Activated naive CD8-positive, alpha-beta T cell (primary cell): ENCODE measurements at regions not wholly inside any gene's neighbourhood (a gene's known extent, or its start where the extent isn't known, plus 50 kb on each side); places are given as distances from the start of the nearest gene placed in this dataset.

Experiments
- H3K27ac Mint-ChIP-seq: one replicate; pipeline ENCODE4 v1.8.0; 2021; ENCODE audit warnings: mixed read lengths
- H3K27me3 Mint-ChIP-seq: one replicate; pipeline ENCODE4 v1.8.0; 2021; ENCODE audit warnings: mixed read lengths
- H3K36me3 Mint-ChIP-seq: one replicate; pipeline ENCODE4 v1.8.0; 2021; ENCODE audit warnings: mixed read lengths
- H3K4me1 Mint-ChIP-seq: one replicate; pipeline ENCODE4 v1.8.0; 2021; ENCODE audit warnings: low read depth, mixed read lengths
- H3K4me3 Mint-ChIP-seq: one replicate; pipeline ENCODE4 v1.8.0; 2021; ENCODE audit warnings: mild to moderate bottlenecking, mixed read lengths
- H3K9me3 Mint-ChIP-seq: one replicate; pipeline ENCODE4 v1.8.0; 2021; ENCODE audit warnings: low read depth, mixed read lengths

DNA sequence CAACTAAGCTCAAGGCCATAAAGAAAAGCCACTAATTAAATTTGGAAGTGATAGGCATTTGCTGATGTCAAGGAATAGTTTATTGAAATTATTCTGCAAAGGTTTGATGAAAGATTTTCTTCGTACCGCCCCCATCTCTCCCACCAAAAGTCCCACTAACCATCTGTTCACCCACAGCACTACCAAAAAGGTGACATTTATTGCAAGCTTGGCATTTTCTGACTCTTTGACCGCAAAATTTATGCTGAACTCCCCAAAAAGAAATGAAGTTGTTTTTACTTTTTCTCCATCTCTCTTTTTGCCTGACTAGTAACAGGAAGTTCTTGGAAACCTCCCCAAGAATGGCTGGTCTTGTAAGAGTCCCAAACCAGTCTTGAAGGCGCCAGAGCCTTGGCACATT lies 384.9 kb upstream of the SOX9 start:
- H3K4me3 Mint-ChIP-seq, result no peak overlapping the region
- H3K4me1 Mint-ChIP-seq, result no peaks in the 10 kb centered on the region
- H3K27me3 Mint-ChIP-seq, result no peaks in the 10 kb centered on the region
- H3K27ac Mint-ChIP-seq, result no peak overlapping the region
- H3K36me3 Mint-ChIP-seq, result no peaks in the 10 kb centered on the region
- no peaks in the 10 kb centered on the region for H3K9me3 Mint-ChIP-seq

DNA sequence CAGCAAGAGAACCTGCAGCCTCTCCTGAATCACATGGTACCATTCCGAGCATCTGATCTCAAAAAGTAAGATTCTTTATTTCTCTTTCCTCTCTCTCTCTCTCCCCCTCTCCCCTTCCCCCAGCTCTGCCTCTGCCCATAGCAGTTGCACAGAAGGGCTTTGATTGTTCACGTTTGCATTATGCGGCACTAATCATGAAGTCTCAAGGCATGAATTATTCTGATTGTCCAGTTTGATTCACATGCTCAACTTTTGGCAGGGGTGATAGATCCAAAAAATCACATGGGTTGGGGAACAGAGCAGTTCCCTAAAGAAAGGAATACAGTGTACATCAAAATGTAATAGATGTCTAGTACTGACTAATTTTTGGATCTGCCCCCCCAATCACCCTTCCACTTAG lies 380.0 kb upstream of the SOX9 start:
- H3K4me1 Mint-ChIP-seq, result no peaks in the 10 kb centered on the region
- no peak overlapping the region for H3K4me3 Mint-ChIP-seq
- no peaks in the 10 kb centered on the region for H3K36me3 Mint-ChIP-seq
- no peak overlapping the region for H3K27ac Mint-ChIP-seq
- no peaks in the 10 kb centered on the region for H3K27me3 Mint-ChIP-seq
- H3K9me3 Mint-ChIP-seq, result no peaks in the 10 kb centered on the region

DNA sequence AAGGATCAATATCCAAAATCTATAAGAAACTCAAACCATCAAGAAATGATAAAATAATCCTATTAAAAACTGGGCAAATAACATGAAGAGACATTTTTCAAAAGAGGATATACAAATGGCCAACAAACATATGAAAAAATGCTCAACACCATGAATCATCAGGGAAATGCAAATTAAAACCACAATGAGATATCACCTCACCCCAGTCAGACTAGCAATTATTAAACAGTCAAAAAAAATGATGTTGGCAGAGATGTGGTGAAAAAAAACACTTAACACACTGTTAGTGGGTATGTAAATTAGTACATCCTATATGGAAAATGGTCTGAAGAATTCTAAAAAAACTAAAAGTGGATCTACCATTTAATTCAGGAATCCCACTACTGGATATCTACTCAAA lies 379.0 kb upstream of the SOX9 start:
- no peaks in the 10 kb centered on the region for H3K27me3 Mint-ChIP-seq
- no peaks in the 10 kb centered on the region for H3K9me3 Mint-ChIP-seq
- H3K27ac Mint-ChIP-seq, result no peak overlapping the region
- H3K4me3 Mint-ChIP-seq, result no peak overlapping the region
- no peaks in the 10 kb centered on the region for H3K36me3 Mint-ChIP-seq
- H3K4me1 Mint-ChIP-seq, result no peaks in the 10 kb centered on the region

- Mint-ChIP-seq H3K4me1 (no peaks in the 10 kb centered on the region), H3K9me3 (no peaks in the 10 kb centered on the region), H3K27ac (no peak overlapping the region), H3K4me3 (no peak overlapping the region), H3K27me3 (peaks cover 2% of the 10 kb centered on the region), H3K36me3 (no peaks in the 10 kb centered on the region)
Measured at GRCh38 chr17:71748872-71749271, 371.9 kb upstream of the SOX9 start.

DNA sequence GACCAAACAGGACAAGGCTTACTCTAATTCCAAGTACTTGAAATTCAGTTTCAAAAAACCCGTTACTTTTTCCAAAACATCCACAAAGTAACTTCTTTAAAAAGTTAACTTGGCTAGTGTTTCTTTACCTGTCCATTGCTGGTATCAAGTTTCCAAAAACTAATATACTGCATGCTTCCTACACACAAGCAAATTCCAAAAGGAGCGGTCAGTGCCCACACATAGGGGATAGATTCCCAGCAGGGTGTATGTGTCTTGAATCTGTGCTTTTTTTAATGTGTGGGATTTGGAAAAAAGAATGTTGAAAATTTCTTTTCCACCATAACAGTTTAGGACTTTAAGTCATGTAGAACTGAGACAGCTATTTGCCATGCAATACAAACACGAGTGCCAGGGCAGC lies 367.8 kb upstream of the SOX9 start:
- H3K27ac Mint-ChIP-seq, result no peak overlapping the region
- no peaks in the 10 kb centered on the region for H3K36me3 Mint-ChIP-seq
- peaks cover 2% of the 10 kb centered on the region for H3K27me3 Mint-ChIP-seq
- H3K4me1 Mint-ChIP-seq, result no peaks in the 10 kb centered on the region
- peaks cover 7% of the 10 kb centered on the region for H3K9me3 Mint-ChIP-seq
- H3K4me3 Mint-ChIP-seq, result no peak overlapping the region

DNA sequence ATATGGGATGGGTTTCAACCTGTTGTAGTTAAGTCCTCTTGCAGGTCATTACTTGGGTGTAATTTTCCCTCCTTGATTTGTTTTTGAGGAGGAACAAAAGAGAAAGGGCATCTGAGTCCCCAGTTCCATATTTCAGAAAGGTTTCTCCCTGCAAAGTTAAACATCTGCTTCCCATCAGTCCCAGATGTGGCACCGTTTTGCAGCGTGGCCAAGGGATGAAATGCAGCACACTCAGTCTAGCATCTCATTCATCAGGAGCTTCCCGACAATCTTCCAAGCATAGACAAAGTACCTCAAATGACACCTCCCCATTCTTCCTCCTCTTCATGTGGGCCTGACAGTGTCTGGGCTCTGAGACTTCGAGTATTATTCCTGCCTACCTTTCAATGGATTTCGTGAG lies 363.7 kb upstream of the SOX9 start:
- Mint-ChIP-seq H3K4me1 (no peaks in the 10 kb centered on the region), H3K27me3 (peaks cover 2% of the 10 kb centered on the region), H3K27ac (no peak overlapping the region), H3K36me3 (no peaks in the 10 kb centered on the region), H3K4me3 (no peak overlapping the region), H3K9me3 (peaks cover 8% of the 10 kb centered on the region)

GRCh38 chr17:71757956-71758355 lies 362.9 kb upstream of the SOX9 start:
- no peaks in the 10 kb centered on the region for H3K36me3 Mint-ChIP-seq
- no peak overlapping the region for H3K27ac Mint-ChIP-seq
- H3K4me3 Mint-ChIP-seq, result no peak overlapping the region
- H3K27me3 Mint-ChIP-seq, result no peaks in the 10 kb centered on the region
- peaks cover 16% of the 10 kb centered on the region for H3K9me3 Mint-ChIP-seq
- H3K4me1 Mint-ChIP-seq, result no peaks in the 10 kb centered on the region

DNA sequence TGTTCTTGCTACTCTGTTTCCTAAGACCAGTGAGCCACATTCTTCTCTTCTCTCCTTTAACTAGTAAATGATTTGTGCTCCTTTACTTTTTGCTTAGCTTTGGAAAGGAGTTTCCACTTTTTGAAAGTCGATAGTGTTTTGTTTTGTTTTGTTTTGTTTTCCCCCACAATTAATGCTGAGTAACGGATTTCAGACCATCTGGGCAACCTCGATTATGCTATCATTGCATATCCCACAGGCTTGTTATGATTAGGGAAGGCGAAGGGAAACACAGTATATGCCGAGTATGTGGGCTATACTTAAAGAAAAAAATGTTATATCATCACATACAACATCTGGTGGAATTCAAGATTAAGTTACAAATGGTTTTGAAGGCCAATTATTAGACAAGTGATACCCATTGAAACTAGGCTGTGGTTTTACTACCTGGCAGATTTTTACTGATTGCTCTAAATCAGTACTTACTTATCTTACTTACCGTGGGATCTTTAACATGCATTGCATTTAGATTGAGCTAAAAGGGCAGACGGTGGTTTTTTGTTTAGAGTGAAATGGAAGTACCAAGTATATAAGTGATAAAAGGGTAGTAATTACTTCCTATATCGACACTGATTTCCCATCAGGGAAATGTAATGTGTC lies 361.3 kb upstream of the SOX9 start:
- Mint-ChIP-seq H3K36me3 (no peaks in the 10 kb centered on the region), H3K4me3 (no peak overlapping the region), H3K9me3 (peaks cover 16% of the 10 kb centered on the region), H3K27me3 (no peaks in the 10 kb centered on the region), H3K4me1 (no peaks in the 10 kb centered on the region), H3K27ac (no peak overlapping the region)

DNA sequence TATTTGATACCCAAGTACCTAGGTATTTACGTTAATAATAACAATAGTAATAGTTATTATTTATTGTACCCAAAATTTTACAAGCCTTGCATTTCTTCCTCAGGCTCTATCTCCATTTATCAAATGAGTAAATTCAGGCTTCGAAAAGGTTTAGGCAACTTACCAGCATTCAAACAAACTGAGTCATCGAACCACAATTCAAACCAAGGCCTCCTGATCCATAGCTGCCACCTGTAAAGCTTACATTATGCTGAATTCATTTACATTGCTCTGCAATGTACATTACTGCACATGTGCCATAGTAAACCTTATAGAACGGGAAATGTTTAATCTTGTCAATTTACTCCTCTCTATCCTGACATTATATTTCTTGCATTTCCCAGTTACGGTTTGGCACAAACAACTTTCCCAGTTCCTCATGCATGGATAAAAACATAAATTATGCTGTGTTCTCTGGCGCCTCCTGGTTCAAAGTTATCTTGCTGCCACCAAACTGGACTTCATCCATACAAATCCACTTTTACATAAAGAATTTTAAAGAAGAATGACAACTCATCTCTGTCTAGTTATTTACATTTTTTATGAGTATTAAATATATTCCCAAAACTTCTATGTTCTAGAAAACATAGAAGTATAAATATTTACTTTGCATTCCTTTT lies 360.6 kb upstream of the SOX9 start:
- Mint-ChIP-seq H3K9me3 (peaks cover 16% of the 10 kb centered on the region), H3K36me3 (no peaks in the 10 kb centered on the region), H3K4me1 (no peaks in the 10 kb centered on the region), H3K27ac (no peak overlapping the region), H3K27me3 (no peaks in the 10 kb centered on the region), H3K4me3 (no peak overlapping the region)

- Mint-ChIP-seq H3K27ac (no peak overlapping the region), H3K4me3 (no peak overlapping the region), H3K27me3 (no peaks in the 10 kb centered on the region), H3K9me3 (peaks cover 13% of the 10 kb centered on the region), H3K4me1 (no peaks in the 10 kb centered on the region), H3K36me3 (no peaks in the 10 kb centered on the region)
Measured at GRCh38 chr17:71762526-71762925, 358.3 kb upstream of the SOX9 start.

- H3K9me3 Mint-ChIP-seq, result peaks cover 9% of the 10 kb centered on the region
- no peak overlapping the region for H3K4me3 Mint-ChIP-seq
- no peaks in the 10 kb centered on the region for H3K36me3 Mint-ChIP-seq
- H3K4me1 Mint-ChIP-seq, result no peaks in the 10 kb centered on the region
- H3K27ac Mint-ChIP-seq, result no peak overlapping the region
- H3K27me3 Mint-ChIP-seq, result no peaks in the 10 kb centered on the region
Measured at GRCh38 chr17:71764505-71764904, 356.3 kb upstream of the SOX9 start.

GRCh38 chr17:71765437-71765836 lies 355.4 kb upstream of the SOX9 start:
- no peak overlapping the region for H3K4me3 Mint-ChIP-seq
- H3K27me3 Mint-ChIP-seq, result no peaks in the 10 kb centered on the region
- peaks cover 9% of the 10 kb centered on the region for H3K9me3 Mint-ChIP-seq
- H3K4me1 Mint-ChIP-seq, result no peaks in the 10 kb centered on the region
- H3K36me3 Mint-ChIP-seq, result no peaks in the 10 kb centered on the region
- H3K27ac Mint-ChIP-seq, result no peak overlapping the region

DNA sequence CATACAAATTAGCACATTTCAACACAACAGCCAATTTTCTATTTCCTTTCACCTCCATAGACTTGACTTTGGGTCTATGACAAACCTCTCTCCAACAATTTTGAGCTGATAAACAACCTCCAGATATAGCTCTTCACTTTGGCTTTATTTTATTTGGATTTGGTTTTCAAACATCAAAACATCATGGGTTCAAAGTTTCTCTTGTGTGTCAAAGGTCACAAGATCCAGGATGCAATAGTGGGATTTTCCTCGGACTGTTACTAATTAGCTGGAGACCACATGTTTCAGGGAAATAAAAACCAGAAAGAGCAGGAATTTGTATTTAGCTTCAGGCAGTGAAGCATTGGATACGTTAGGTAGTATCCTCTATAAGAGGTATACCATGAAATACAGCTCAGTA lies 351.0 kb upstream of the SOX9 start:
- H3K36me3 Mint-ChIP-seq, result no peaks in the 10 kb centered on the region
- H3K9me3 Mint-ChIP-seq, result no peaks in the 10 kb centered on the region
- H3K4me3 Mint-ChIP-seq, result no peak overlapping the region
- H3K4me1 Mint-ChIP-seq, result no peaks in the 10 kb centered on the region
- H3K27ac Mint-ChIP-seq, result no peak overlapping the region
- no peaks in the 10 kb centered on the region for H3K27me3 Mint-ChIP-seq

DNA sequence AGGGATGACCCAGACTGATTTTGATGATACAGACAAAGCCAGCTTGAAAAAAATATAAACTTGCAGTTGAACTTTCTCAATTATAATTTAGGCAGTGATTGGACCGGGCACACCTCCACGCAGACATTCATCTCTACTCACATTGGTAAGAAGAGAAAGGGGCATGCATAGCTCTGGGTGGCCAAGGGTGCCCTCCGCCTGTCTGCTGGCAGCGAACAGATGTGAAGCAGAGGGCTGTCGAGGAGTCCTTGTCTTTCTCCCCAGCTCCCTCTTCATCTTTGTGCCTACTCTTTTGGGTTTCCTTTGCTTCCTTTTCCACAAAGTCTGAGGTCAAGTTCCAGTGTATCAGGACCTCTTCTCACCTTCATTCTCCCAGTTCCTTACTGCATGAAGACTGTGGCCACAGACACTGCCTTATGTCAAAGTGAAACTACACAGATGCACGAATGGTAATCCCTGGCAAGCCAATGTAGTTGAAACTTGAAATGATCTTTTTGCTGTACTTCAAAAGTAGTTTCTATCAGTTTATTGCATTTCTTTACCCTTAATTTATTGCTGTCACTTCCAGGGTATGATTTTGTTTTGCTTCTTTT lies 343.7 kb upstream of the SOX9 start:
- Mint-ChIP-seq H3K4me3 (no peak overlapping the region), H3K36me3 (no peaks in the 10 kb centered on the region), H3K27ac (no peak overlapping the region), H3K27me3 (peaks cover 4% of the 10 kb centered on the region), H3K9me3 (peaks cover 5% of the 10 kb centered on the region), H3K4me1 (no peaks in the 10 kb centered on the region)

DNA sequence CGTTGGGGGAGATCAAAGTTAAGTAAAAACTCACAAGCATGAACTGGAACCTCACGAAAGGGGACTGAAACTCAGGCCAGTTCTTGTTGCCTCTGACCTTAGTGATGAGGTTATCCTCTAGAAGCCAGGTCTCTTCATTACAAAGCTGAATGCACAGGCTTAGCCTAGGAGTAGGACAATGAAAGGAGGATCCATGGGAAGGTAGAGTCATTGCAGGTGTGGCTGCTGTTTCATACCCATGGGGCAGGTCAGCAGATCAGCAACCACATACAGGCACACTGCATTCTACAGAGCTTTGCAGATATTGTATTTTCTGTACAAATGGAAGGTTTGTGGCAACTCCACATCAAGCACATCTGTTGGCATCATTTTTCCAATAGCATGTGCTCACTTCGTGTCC lies 341.3 kb upstream of the SOX9 start:
- Mint-ChIP-seq H3K9me3 (peaks cover 5% of the 10 kb centered on the region), H3K36me3 (no peaks in the 10 kb centered on the region), H3K27ac (no peak overlapping the region), H3K4me1 (no peaks in the 10 kb centered on the region), H3K27me3 (peaks cover 4% of the 10 kb centered on the region), H3K4me3 (no peak overlapping the region)

DNA sequence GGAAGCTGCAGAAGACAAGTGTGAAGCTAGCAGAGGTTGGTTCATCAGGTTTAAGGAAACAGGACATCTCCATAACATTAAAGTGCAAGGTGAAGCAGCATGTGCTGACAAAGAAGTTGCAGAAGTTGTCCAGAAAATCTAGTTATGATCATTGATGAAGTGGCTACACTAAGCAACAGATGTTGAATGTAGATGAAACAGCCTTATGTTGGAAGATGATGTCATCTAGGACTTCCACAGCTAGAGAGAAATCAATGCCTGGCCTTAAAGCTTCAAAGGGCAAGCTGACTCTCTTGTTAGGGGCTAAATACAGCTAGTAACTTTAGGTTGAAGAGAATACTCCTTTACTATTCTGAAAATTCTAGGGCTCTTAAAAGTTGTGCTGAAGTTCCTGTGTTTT lies 340.2 kb upstream of the SOX9 start:
- Mint-ChIP-seq H3K27ac (no peak overlapping the region), H3K4me1 (no peaks in the 10 kb centered on the region), H3K9me3 (peaks cover 8% of the 10 kb centered on the region)

More for the DNA sequence above, 340.2 kb upstream of the SOX9 start:
- Mint-ChIP-seq H3K27me3 (peaks cover 4% of the 10 kb centered on the region), H3K36me3 (no peaks in the 10 kb centered on the region), H3K4me3 (no peak overlapping the region)
